GM21529 (cell line): ENCODE measurements at regions not wholly inside any gene's neighbourhood (a gene's known extent, or its start where the extent isn't known, plus 50 kb on each side); places are given as distances from the start of the nearest gene placed in this dataset.

Experiments
- ATAC-seq: cut with Tn5 transposase; IDR thresholded peaks from one replicate; pipeline ENCODE4 v1.9.1; 2021; ENCODE audit not compliant: unreplicated experiment

DNA sequence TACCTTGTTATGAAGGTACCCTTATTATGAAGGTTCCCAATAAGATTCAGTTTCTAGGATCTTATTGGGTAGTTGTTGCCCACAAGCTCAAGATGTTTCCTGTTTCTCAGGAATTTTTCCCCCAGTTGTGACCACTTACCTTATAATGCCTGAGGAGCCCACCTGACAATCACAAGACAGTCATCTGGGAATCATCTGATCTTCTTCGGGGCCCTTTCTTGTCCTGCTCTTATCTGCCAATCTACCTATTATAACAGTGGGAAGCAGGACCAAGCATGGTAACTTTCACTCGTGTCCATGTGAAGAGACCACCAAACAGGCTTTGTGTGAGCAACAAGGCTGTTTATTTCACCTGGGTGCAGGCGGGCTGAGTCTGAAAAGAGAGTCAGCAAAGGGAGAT is 825.5 kb downstream of the BCL11B start:
- ATAC-seq, result no peak

- ATAC-seq, result no peak
These were observed 815.8 kb downstream of the BCL11B start for GRCh38 chr14:98456231-98456630.

GRCh38 chr14:98458702-98459101 is 813.3 kb downstream of the BCL11B start:
- no peak for ATAC-seq

- ATAC-seq, result no peak
These were observed 809.1 kb downstream of the BCL11B start for GRCh38 chr14:98462908-98463307.

DNA sequence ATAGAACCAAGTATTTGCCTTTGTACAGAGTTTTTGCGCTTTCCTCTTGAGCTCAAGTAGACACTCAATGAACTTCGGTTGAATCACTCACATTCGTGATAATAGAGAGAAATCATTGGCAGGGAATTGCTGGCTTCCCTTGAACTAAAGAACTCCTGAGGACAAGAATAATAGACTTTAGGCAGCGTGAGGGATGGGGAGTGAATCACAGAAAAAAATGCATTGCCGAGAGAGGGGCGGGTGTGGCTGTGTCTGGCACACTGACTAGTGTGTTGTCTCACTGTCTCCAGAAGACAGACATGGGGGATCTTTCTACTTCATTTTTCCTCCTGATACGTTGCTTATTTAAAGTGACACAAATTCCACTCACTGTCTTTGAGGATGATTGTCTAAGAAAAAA is 805.2 kb downstream of the BCL11B start:
- ATAC-seq, result no peak

- no peak for ATAC-seq
These were observed 801.3 kb downstream of the BCL11B start for GRCh38 chr14:98470663-98471062.

DNA sequence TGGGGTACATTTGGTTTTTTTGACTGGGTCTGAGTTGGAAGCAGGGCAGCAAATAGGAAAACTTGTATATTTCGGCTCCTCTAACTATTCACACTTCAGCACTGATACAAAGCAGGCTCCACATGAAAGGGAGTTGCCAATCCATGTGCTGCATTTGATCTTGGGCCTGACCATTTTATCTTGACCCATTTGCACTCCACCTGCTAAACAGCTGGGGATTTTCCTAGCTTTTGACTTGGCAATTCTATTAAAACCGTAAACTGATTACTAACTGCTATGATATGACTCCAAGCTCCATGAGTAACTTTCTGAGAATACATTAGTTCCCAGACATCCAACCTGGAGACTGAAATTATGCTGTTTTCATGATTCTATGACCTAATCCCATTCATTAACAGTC is 797.1 kb downstream of the BCL11B start:
- ATAC-seq, result no peak

DNA sequence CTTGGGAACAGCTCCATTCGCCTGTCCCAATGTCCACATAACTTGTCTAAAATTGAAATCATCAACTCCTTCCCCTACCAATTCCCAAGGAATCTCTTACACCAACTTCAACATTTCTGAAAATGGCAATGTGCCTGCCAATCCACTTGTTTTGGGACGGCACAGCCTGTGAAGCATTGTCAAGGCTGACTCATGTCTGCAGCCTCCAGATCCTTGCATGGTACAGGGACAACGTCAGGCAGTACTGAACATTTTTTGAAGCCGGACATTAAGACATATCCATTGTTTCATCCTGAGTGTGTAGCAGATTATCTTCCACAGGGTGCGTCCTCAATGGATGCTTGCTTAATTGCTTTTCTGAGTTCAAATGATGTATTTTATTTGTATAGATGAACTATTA is 794.1 kb downstream of the BCL11B start:
- ATAC-seq, result no peak

DNA sequence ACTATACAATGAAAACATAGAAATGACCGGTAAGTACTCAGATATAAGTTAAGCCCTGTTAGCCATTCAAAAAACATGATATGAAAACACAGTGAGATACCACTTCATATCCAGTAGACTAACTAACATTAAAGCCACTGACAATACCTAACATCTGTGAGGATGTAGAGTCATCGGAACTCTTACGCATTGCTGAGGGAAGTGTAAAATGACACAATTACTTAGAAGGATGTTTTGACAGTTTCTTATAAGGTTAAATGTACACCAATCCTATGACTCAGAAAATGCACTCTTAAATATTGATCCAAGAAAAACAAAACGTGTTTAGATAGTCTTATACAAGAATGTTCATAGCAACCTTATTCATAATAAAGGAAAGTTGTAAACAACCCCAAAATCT is 782.9 kb downstream of the BCL11B start:
- no peak for ATAC-seq

DNA sequence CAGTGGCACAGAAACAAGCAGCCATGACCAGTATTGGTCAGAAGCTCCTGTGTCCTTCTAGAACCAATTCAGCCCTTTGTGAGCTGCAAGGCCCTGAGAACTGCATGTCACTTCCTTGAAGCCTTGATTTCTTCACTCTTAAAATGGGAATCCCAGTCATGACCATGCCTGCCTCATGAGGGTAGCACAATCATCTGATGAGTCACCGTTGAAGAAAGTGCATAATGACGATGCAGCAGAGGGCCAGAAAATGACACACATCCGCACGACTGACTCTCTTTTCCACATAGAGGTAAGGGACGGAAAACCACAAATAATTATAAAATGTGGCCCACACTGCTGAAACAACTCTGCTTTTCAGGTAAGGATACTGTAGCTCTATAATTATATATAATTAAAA is 777.4 kb downstream of the BCL11B start:
- no peak for ATAC-seq

DNA sequence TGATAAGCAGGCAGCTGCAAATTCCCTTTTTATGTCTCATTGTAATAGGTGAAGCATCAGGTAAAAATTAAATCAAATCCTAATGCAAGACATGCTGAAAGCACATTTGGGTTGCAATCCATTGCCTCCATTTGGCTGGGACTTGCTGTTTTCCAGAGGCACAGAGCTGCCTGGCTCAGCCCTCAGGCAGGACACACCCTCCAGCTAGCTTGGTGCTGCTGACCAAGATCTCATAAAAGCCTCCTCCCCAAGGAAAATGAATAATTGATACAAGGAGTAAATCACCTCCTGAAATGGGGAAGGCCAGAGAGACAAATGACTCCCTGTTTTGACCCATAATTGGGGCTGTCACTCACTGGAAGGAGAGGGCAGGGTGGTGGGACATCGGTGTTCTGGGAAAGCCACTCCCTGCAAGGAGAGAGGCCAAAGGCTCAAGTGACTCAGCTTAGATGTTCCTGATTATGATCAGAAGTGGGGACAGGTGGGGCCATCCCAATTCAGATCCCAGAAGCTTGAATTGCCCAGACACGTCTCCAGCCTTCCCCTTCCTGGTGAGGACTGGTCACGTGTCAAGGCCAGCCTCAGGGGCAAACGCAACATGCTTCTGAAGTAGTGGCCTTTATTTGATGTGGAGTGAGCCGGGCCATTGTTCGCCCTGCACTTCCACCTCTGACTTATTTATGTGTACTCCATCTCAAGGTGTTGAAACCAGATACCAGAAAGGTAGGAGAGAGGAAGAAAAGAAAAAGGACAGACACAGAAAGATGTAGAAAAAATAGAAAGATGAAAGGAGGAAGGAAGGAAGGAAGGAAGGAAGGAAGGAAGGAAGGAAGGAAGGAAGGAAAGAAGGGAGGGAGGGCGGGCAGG is 773.7 kb downstream of the BCL11B start:
- no peak for ATAC-seq

DNA sequence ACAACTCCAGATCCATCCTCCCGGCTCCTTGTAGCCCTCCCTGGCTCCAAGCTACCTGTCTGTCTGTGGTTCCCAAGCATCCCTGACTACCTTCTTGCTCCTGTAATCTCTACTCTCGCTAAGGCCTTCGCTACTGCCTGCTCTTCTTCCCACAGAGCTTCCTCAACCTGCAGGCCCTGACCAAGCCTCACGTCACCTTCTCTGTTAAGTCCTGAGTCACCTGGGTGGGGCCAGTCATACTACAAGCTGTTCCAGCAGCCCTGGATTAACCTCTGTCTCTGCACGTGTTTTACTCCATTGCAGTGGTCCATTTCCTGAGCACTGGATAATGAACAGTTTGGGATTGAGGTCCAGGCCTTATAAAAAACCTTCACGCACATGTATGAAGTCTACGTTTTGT is 770.7 kb downstream of the BCL11B start:
- no peak for ATAC-seq

DNA sequence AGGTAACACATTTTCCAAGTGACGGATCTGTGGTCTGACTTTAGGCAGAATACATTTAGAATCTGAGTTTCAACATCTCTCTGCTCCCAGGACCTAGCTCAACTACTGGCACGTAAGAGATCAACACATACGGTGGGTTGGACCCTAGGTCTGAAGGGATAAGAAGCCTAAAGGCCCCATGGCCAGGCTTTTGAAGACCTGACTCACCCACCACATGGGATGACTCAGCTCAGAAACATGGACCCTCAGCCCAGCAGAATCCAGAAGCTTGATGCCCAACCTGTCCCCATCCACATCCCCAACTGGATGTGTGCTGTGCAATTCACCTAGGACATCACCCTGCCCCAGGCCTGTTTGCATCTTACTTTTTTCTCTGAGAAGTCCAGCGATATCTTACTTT is 770.2 kb downstream of the BCL11B start:
- no peak for ATAC-seq

GRCh38 chr14:98503086-98503815 is 768.7 kb downstream of the BCL11B start:
- ATAC-seq, result no peak

DNA sequence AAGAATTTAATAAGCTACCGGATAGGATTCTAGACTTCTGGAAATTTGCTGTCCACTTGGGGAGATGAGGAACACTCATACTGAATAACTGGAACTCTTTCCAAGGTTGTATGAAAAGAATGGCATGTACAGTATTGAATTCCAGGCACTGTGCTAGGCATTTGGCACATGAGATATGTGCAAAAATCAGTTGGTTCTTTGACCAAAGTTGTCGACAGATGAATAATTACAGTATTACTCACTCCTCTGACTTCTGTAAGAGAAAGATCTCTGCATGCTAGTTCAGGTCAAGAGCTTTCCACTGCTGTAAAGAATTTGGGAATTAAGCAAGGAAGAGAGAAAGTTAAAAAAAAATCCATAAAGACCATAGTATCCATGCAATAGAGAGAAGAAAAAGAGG is 764.7 kb downstream of the BCL11B start:
- no peak for ATAC-seq

DNA sequence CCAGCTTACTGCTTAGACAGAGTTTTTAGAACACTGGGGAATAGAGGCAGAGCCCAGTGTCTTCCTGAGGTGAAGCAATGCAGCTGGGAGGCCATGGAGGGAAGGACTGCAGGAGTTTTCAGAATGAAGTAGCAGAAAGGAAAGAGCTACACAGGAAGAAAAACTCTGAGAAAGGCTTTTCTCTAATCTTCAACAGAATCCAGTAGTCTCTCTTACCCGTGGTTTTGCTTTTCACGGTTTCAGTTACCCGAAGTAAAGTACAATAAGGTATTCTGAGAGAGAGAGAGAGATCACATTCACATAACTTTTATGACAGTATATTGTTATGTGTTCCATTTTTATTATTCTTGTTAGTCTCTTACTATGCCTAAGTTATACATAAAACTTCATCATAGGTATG is 761.6 kb downstream of the BCL11B start:
- ATAC-seq, result no peak

- no peak for ATAC-seq
These were observed 759.3 kb downstream of the BCL11B start for GRCh38 chr14:98512501-98513251.

GRCh38 chr14:98513558-98513957 is 758.4 kb downstream of the BCL11B start:
- ATAC-seq, result no peak

GRCh38 chr14:98514016-98514415 is 758.0 kb downstream of the BCL11B start:
- ATAC-seq, result no peak

- ATAC-seq, result no peak
These were observed 735.7 kb downstream of the BCL11B start for GRCh38 chr14:98536256-98536655.

- ATAC-seq, result no peak
These were observed 729.7 kb downstream of the BCL11B start for GRCh38 chr14:98542316-98542715.

DNA sequence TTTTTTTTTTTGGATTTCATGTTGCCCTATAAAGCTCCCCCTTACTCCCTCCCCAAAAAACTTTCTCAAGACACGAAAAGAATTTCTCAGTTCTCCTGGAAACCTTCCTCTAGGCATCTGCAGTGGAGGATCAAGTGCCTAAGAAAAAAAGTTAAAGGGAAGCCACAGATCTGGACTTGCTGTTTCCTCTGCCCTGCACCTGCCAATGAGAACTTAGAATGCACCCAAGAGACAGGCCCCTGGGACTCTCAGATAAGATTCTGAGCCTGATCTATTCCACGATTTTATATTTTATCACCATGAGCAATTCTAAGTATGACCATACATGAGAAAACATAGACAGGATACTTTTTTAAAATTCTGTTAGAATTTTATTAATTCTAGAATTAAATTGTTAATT is 728.9 kb downstream of the BCL11B start:
- no peak for ATAC-seq
